CD14-positive monocyte (primary cell): ENCODE measurements at regions not wholly inside any gene's neighbourhood (a gene's known extent, or its start where the extent isn't known, plus 50 kb on each side); places are given as distances from the start of the nearest gene placed in this dataset.

Source experiments
- DNase-seq, 3 donors: peaks; one replicate each; pipeline ENCODE4 v3.0.0-alpha.2; 2011 to 2022
- H2AFZ ChIP-seq: 2 replicates; pipeline ENCODE4 v1.6.0; 2012; ENCODE audit warnings: mild to moderate bottlenecking, low read depth, low read length, inconsistent platforms; ENCODE audit not compliant: insufficient read depth, poor library complexity, severe bottlenecking
- H3K27ac ChIP-seq, 2 donors: 1 replicate in 1 of 2; 2 replicates in 1 of 2; pipeline ENCODE4 v1.5.1; 2012 to 2013; ENCODE audit warnings: low read length in 2 of 2, control low read depth in 1 of 2, inconsistent platforms in 1 of 2, low read depth in 1 of 2, mild to moderate bottlenecking in 1 of 2
- H3K27me3 ChIP-seq, 2 donors: one replicate each; pipeline versions ENCODE4 v1.6.0 to v1.6.1; 2011 to 2013; ENCODE audit warnings: low read length in 2 of 2; ENCODE audit not compliant: control insufficient read depth in 2 of 2, insufficient read depth in 2 of 2
- H3K36me3 ChIP-seq, 2 donors: replicated peaks in 1 of 2; 1 replicate in 1 of 2; 2 replicates in 1 of 2; pipeline versions ENCODE4 v1.5.1 to v1.6.1; 2012 to 2013; ENCODE audit warnings: low read length in 2 of 2, control low read depth in 1 of 2, inconsistent platforms in 1 of 2, mild to moderate bottlenecking in 1 of 2; ENCODE audit not compliant: insufficient read depth in 2 of 2, control insufficient read depth in 1 of 2
- H3K4me1 ChIP-seq, 2 donors: 1 replicate in 1 of 2; 2 replicates in 1 of 2; pipeline versions ENCODE4 v1.5.1 to v1.6.1; 2012 to 2013; ENCODE audit warnings: low read length in 2 of 2, control low read depth in 1 of 2, inconsistent platforms in 1 of 2, mild to moderate bottlenecking in 1 of 2, moderate library complexity in 1 of 2; ENCODE audit not compliant: insufficient read depth in 2 of 2, control insufficient read depth in 1 of 2
- H3K4me2 ChIP-seq: replicated peaks from 2 replicates; pipeline ENCODE3; 2012; ENCODE audit warnings: low read length, moderate library complexity, mild to moderate bottlenecking; ENCODE audit not compliant: poor library complexity, severe bottlenecking; ENCODE audit errors: extremely low read depth
- H3K4me3 ChIP-seq, 3 experiments: fragments of 200-600 bp in 1 of 3; sonication (generic) in 1 of 3; replicated peaks in 1 of 3; 1 replicate in 2 of 3; 2 replicates in 1 of 3; pipeline ENCODE4 v1.5.1; 2011 to 2013; ENCODE audit warnings: low read length in 3 of 3, mild to moderate bottlenecking in 3 of 3, control low read depth in 2 of 3, low read depth in 2 of 3, inconsistent platforms in 1 of 3, moderate library complexity in 1 of 3
- H3K79me2 ChIP-seq: 2 replicates; pipeline ENCODE4 v1.6.0; 2012; ENCODE audit warnings: mild to moderate bottlenecking, control low read depth, inconsistent platforms, low read length, moderate library complexity; ENCODE audit not compliant: insufficient read depth
- H3K9ac ChIP-seq: 2 replicates; pipeline ENCODE4 v1.6.0; 2017; ENCODE audit warnings: low read length, mild to moderate bottlenecking; ENCODE audit not compliant: insufficient read depth, poor library complexity, severe bottlenecking
- H3K9me3 ChIP-seq, 2 donors: replicated peaks in 1 of 2; 1 replicate in 1 of 2; 2 replicates in 1 of 2; pipeline versions ENCODE4 v1.5.1 to v1.6.1; 2012 to 2013; ENCODE audit warnings: low read length in 2 of 2, control low read depth in 1 of 2; ENCODE audit not compliant: control insufficient read depth in 1 of 2, insufficient read depth in 1 of 2
- H4K20me1 ChIP-seq: 2 replicates; pipeline ENCODE4 v1.6.0; 2012; ENCODE audit warnings: mild to moderate bottlenecking, low read length, control low read depth, moderate library complexity; ENCODE audit not compliant: insufficient read depth
- H3K27ac Mint-ChIP-seq, 7 donors: one replicate each; pipeline ENCODE4 v1.8.0; 2020; ENCODE audit warnings: mild to moderate bottlenecking in 7 of 7, mixed read lengths in 7 of 7, moderate library complexity in 6 of 7, inconsistent platforms in 2 of 7
- H3K27me3 Mint-ChIP-seq, 3 donors: one replicate each; pipeline ENCODE4 v1.8.0; 2021 to 2022; ENCODE audit warnings: low read depth in 3 of 3, mild to moderate bottlenecking in 3 of 3, mixed read lengths in 3 of 3, moderate library complexity in 3 of 3, inconsistent platforms in 1 of 3
- H3K36me3 Mint-ChIP-seq, 2 donors: one replicate each; pipeline ENCODE4 v1.8.0; 2020; ENCODE audit warnings: mixed read lengths in 2 of 2, inconsistent platforms in 1 of 2, mild to moderate bottlenecking in 1 of 2
- H3K4me1 Mint-ChIP-seq: one replicate; pipeline ENCODE4 v1.8.0; 2020; ENCODE audit warnings: mild to moderate bottlenecking, mixed read lengths
- H3K4me3 Mint-ChIP-seq, 2 donors: one replicate each; pipeline ENCODE4 v1.8.0; 2020; ENCODE audit warnings: mild to moderate bottlenecking in 2 of 2, mixed read lengths in 2 of 2, moderate library complexity in 1 of 2
- H3K9me3 Mint-ChIP-seq, 7 donors: one replicate each; pipeline ENCODE4 v1.8.0; 2020 to 2022; ENCODE audit warnings: mixed read lengths in 7 of 7, mild to moderate bottlenecking in 6 of 7, moderate library complexity in 6 of 7, inconsistent platforms in 2 of 7
- CTCF ChIP-seq: fragments of 200-600 bp; IDR thresholded peaks from one replicate; pipeline ENCODE4 v1.8.0; 2022; ENCODE audit warnings: antibody characterized with exemption, mild to moderate bottlenecking
- WGBS: methylation state at CpG from one replicate; pipeline ENCODE4 v1.1.5; 2013; ENCODE audit warnings: missing lambda C conversion rate; ENCODE audit not compliant: insufficient coverage; 5-methylcytosine and 5-hydroxymethylcytosine counted together
- intact Hi-C, 2 donors: fragments of 100-400 bp; cut with micrococcal nuclease; formaldehyde crosslinking; loops; one replicate each; pipeline versions ENCODE4 v1.15.0 to v1.15.1; 2023

- Mint-ChIP-seq H3K27ac (no peak overlapping the region), H3K4me1 (no peaks in the 10 kb centered on the region), H3K36me3 (no peaks in the 10 kb centered on the region), H3K9me3 (peaks cover 0 to 7% (median 2%) of the 10 kb centered on the region in 7 donors), H3K4me3 (no peak overlapping the region), H3K27me3 (peaks cover 2 to 6% (median 5%) of the 10 kb centered on the region in 3 donors)
- H3K4me1 ChIP-seq, result no peaks in the 10 kb centered on the region
- peaks cover 0 to 3% of the 10 kb centered on the region in 2 donors for H3K9me3 ChIP-seq
- H4K20me1 ChIP-seq, result no peaks in the 10 kb centered on the region
- intact Hi-C loops, result no loop called here
- no peak for DNase-seq
- no peak overlapping the region for H3K9ac ChIP-seq
- no peaks in the 10 kb centered on the region for H3K36me3 ChIP-seq
- H2AFZ ChIP-seq, result no peak overlapping the region
- no peak overlapping the region for H3K4me3 ChIP-seq
- WGBS, result 100% methylated on average over 1 of the region's 1 CpG
- no peaks in the 10 kb centered on the region for H3K79me2 ChIP-seq
- no peak overlapping the region for H3K4me2 ChIP-seq
- H3K27ac ChIP-seq, result no peak overlapping the region
- H3K27me3 ChIP-seq, result no peaks in the 10 kb centered on the region
- TF ChIP-seq CTCF, result no peak
Measured at GRCh38 chr2:19458427-19459003, 100.1 kb upstream of the OSR1 start.

DNA sequence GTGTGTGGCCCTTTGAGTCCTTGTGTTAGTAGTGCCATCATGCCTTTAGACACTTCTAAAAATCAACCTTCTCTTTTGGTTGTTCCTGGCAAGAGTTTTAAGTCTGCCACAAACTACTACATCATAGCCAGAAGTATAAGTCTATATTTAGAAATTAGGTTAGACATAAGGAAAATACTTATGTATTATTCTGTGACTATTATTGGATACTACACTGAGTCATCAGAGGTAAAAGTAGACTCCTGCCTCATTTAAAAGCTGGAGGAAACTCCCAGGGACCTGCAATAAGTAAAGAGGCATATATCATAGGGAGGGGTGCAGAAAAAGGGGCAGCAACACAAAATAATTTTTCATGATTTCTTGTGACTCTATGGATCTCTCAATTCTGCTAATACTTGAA is 99.4 kb upstream of the OSR1 start:
- Histone ChIP-seq H3K9me3 (peaks cover 0 to 3% of the 10 kb centered on the region in 2 donors), H3K36me3 (no peaks in the 10 kb centered on the region), H3K4me3 (no peak overlapping the region), H3K9ac (no peak overlapping the region), H3K4me1 (no peaks in the 10 kb centered on the region), H2AFZ (no peak overlapping the region), H3K4me2 (no peak overlapping the region), H3K27ac (no peak overlapping the region), H4K20me1 (no peaks in the 10 kb centered on the region), H3K27me3 (no peaks in the 10 kb centered on the region), H3K79me2 (no peaks in the 10 kb centered on the region)
- no peak overlapping the region for H3K27ac Mint-ChIP-seq
- H3K4me1 Mint-ChIP-seq, result no peaks in the 10 kb centered on the region
- DNase-seq, result no peak
- peaks cover 0 to 7% (median 2%) of the 10 kb centered on the region in 7 donors for H3K9me3 Mint-ChIP-seq
- no peak for TF ChIP-seq CTCF
- H3K4me3 Mint-ChIP-seq, result no peak overlapping the region
- H3K36me3 Mint-ChIP-seq, result no peaks in the 10 kb centered on the region
- intact Hi-C loops, result no loop called here
- peaks cover 2 to 6% (median 5%) of the 10 kb centered on the region in 3 donors for H3K27me3 Mint-ChIP-seq
